ENCODE measurements at regions not wholly inside any gene's neighbourhood (a gene's known extent, or its start where the extent isn't known, plus 50 kb on each side); places are given as distances from the start of the nearest gene placed in this dataset.

DNA sequence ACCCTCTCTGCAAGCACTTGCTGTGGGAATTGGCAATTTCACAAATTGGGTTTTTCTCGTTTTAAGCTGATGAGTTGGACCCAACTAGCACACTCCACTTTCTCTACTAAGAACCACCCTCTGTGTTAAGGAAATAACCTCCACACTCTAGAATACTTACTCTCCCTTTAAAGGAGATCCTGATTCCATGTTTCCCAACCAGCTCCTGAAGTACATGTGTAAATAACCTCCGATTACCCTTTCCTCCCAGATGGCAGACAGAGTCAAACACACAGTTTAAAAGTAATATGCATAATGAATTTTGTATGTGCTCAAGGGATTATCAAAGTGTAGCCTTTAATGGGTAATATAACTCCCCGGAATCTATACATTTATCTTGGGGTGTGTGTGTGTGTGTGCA, 171.3 kb upstream of the OSR1 start:
- DNase-seq = no peak
- no peak for ATAC-seq
- H3K9me3 Mint-ChIP-seq = no peaks in the 10 kb centered on the region
- no peaks in the 10 kb centered on the region for H3K36me3 Mint-ChIP-seq (ENCODE audit: low read depth)
- ChIA-PET CTCF (interaction anchor here (0.7 kb wide), 1 partner anchor 115 kb away, joined by 3 read pairs; no protein-coding TSS in a partner anchor), POLR2A (no interaction called here)
- TF ChIP-seq, protein P1, sequence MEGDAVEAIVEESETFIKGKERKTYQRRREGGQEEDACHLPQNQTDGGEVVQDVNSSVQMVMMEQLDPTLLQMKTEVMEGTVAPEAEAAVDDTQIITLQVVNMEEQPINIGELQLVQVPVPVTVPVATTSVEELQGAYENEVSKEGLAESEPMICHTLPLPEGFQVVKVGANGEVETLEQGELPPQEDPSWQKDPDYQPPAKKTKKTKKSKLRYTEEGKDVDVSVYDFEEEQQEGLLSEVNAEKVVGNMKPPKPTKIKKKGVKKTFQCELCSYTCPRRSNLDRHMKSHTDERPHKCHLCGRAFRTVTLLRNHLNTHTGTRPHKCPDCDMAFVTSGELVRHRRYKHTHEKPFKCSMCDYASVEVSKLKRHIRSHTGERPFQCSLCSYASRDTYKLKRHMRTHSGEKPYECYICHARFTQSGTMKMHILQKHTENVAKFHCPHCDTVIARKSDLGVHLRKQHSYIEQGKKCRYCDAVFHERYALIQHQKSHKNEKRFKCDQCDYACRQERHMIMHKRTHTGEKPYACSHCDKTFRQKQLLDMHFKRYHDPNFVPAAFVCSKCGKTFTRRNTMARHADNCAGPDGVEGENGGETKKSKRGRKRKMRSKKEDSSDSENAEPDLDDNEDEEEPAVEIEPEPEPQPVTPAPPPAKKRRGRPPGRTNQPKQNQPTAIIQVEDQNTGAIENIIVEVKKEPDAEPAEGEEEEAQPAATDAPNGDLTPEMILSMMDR (IDR thresholded peaks at IDR 0.05) = no peak
- H3K4me1 Mint-ChIP-seq (ENCODE audit: low read depth) = no peaks in the 10 kb centered on the region
- H3K27me3 Mint-ChIP-seq = peaks cover 11% of the 10 kb centered on the region
- no peak overlapping the region for H3K27ac Mint-ChIP-seq
- no peak overlapping the region for H3K4me3 Mint-ChIP-seq
- intact Hi-C loops (cut with micrococcal nuclease) = no loop called here

DNA sequence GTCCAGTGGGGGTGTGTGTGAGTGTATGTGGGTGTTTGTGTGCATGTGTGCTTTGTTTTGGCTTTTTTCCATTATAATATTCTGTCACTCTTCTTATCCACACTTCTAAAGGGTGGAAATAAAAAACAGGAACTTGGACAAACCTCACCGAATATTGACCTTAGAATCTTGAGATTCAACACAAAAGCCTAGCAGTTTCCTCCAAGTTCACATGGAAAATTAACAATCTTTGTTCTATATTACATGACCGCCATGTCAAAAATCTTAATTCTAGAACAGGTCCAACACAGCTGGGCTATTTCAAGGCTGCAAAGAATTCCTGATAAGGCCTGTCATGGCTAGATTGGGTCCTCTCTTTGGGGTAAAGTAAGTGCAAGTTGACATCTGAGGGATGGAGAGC, 169.3 kb upstream of the OSR1 start:
- POLR2A ChIA-PET = no interaction called here
- intact Hi-C loops (cut with micrococcal nuclease) = no loop called here
- H3K27me3 Mint-ChIP-seq = peaks cover 6% of the 10 kb centered on the region
- no peaks in the 10 kb centered on the region for H3K36me3 Mint-ChIP-seq (ENCODE audit: low read depth)
- no peak overlapping the region for H3K4me3 Mint-ChIP-seq
- no peak for ATAC-seq
- CTCF ChIA-PET = no interaction called here
- no peak for DNase-seq
- no peak overlapping the region for H3K27ac Mint-ChIP-seq
- TF ChIP-seq, protein P1 (IDR thresholded peaks at IDR 0.05) = no peak
- H3K4me1 Mint-ChIP-seq (ENCODE audit: low read depth) = no peaks in the 10 kb centered on the region
- no peaks in the 10 kb centered on the region for H3K9me3 Mint-ChIP-seq

DNA sequence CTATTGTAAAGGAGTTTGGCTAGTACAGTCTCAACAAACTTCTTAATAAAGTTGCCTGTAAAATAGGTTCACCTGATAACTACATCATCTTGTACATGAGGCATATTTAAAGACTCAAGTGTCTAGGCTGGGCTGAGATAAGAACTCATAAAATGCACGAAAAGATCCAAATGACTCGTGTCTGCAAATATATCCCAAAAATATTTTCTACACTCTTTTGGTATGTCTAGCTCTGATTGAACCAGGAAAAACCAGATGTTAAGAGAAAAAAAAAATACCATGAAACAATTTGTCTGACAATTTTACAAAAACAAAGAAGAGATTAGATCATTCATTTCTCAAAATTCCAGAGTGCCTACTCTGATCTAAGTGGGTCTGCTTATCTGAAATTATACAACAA, 166.9 kb upstream of the OSR1 start:
- no peaks in the 10 kb centered on the region for H3K9me3 Mint-ChIP-seq
- intact Hi-C loops (cut with micrococcal nuclease) = no loop called here
- no peaks in the 10 kb centered on the region for H3K4me1 Mint-ChIP-seq (ENCODE audit: low read depth)
- H3K4me3 Mint-ChIP-seq = no peak overlapping the region
- ChIA-PET POLR2A (no interaction called here), CTCF (no interaction called here)
- no peak overlapping the region for H3K27ac Mint-ChIP-seq
- TF ChIP-seq, protein P1 (IDR thresholded peaks at IDR 0.05) = no peak
- H3K27me3 Mint-ChIP-seq = no peaks in the 10 kb centered on the region
- DNase-seq = no peak
- ATAC-seq = no peak
- no peaks in the 10 kb centered on the region for H3K36me3 Mint-ChIP-seq (ENCODE audit: low read depth)

DNA sequence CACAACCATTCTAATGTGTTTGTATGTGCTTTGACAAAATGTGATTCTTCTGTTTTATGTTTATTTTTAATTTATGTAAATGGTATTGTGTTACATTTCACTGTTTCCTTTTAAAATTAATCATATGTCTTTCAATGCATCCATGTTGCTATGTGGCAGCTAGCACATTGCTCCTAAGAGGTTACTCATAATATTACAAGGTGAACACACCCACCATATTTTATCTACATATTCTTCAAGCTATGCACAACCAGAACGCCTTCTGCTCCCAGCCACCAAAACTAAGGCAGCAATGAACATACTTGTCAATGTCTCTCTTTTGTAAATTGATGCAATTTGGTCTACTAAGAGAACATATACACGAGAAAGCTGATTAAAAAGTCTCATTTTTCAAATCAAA, 160.6 kb upstream of the OSR1 start:
- Mint-ChIP-seq H3K27ac (no peak overlapping the region), H3K27me3 (peaks cover 6% of the 10 kb centered on the region), H3K36me3 (ENCODE audit: low read depth) (no peaks in the 10 kb centered on the region), H3K9me3 (no peaks in the 10 kb centered on the region), H3K4me1 (ENCODE audit: low read depth) (no peaks in the 10 kb centered on the region), H3K4me3 (no peak overlapping the region)
- intact Hi-C loops (cut with micrococcal nuclease) = no loop called here
- ChIA-PET CTCF (no interaction called here), POLR2A (no interaction called here)
- TF ChIP-seq, protein P1 (IDR thresholded peaks at IDR 0.05) = no peak
- ATAC-seq = no peak
- no peak for DNase-seq

DNA sequence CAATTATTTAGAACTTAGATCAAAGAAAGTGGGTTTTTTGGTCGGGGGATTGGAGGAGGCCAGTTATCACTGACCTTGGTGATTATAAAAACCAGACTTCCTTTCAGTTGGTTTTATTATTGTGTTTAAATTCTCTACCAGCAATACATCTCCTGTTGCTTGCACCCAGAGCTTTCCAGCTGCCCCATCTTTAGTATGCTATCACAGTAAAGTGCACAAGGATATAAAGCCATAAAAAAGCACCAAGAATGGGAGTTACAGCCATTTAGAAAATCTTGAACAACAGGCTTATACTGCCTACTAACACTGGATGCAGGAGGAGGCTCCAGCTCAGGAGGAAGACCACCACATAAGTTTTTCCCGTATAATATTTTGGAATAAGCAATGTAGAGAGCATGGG, 148.7 kb upstream of the OSR1 start:
- DNase-seq (no peak), ATAC-seq (no peak)
- H3K27me3 Mint-ChIP-seq = peaks cover 21% of the 10 kb centered on the region
- ChIA-PET POLR2A (no interaction called here), CTCF (no interaction called here)
- intact Hi-C loops (cut with micrococcal nuclease) = no loop called here
- no peaks in the 10 kb centered on the region for H3K9me3 Mint-ChIP-seq
- no peak overlapping the region for H3K27ac Mint-ChIP-seq
- no peak overlapping the region for H3K4me3 Mint-ChIP-seq
- no peaks in the 10 kb centered on the region for H3K4me1 Mint-ChIP-seq (ENCODE audit: low read depth)
- H3K36me3 Mint-ChIP-seq (ENCODE audit: low read depth) = no peaks in the 10 kb centered on the region
- TF ChIP-seq, protein P1 (IDR thresholded peaks at IDR 0.05) = no peak
